C4-2B (cell line): ENCODE measurements at regions not wholly inside any gene's neighbourhood (a gene's known extent, or its start where the extent isn't known, plus 50 kb on each side); places are given as distances from the start of the nearest gene placed in this dataset.

ENCODE experiments used
- H3K27ac ChIP-seq: fragments of 450-650 bp; 2 replicates; pipeline ENCODE4 v1.5.1; 2017
- CTCF ChIP-seq: fragments of 450-650 bp; conservative IDR thresholded peaks from 2 replicates; pipeline ENCODE4 v1.5.1; 2017; ENCODE audit warnings: mild to moderate bottlenecking
- ZFX ChIP-seq: fragments of 450-650 bp; IDR thresholded peaks from 2 replicates; pipeline ENCODE4 v1.6.1; 2017

- TF ChIP-seq ZFX (no peak), CTCF (no peak)
- H3K27ac ChIP-seq: no peak overlapping the region
Measured at GRCh38 chr7:25295387-25295786, 67.1 kb upstream of the NPVF start.

- TF ChIP-seq ZFX: no peak
- no peak for TF ChIP-seq CTCF
- no peak overlapping the region for H3K27ac ChIP-seq
Measured at GRCh38 chr7:25296086-25296485, 67.8 kb upstream of the NPVF start.

DNA sequence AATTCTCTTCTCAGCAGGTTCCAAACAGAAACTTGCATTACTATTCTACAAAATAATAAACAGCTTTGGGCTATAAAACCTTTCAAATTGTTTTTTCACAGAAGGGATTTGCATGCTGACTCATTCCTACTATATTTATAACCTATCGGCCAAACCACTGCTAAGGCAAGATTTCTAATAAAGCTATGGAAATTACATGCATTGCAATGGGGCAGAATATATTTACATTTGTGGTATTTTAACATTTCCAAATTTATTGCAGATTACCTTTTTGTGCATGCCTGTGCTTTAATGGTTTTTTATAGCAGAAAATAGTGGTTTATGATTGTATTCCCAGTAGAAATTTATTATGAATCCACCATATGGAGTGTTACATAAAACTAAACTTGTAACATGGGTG, 69.0 kb upstream of the NPVF start:
- TF ChIP-seq ZFX (no peak), CTCF (no peak)
- no peak overlapping the region for H3K27ac ChIP-seq

GRCh38 chr7:25303281-25304181, 75.2 kb upstream of the NPVF start:
- H3K27ac ChIP-seq: no peak overlapping the region
- TF ChIP-seq CTCF (no peak), ZFX (no peak)

DNA sequence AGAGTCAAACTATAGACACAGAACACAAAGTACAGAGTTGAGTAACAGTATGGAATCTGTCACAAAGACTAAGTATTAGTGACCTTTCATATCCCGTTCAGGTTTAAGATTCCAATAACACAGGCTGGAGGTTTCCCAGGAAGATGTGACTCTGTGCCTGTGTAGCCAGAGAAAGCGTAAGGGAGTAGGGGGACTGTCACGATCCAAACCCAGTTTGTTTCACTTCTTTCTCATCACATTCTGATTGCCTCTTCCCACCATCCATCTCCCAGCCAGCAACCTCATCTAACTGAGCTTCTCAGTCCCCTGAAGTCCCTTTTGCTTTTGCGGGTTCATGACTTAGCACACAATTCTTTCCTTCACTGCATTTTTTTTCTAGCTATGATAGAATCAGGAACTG, 76.4 kb upstream of the NPVF start:
- TF ChIP-seq CTCF (no peak), ZFX (no peak)
- no peak overlapping the region for H3K27ac ChIP-seq

GRCh38 chr7:25305831-25306230, 77.5 kb upstream of the NPVF start:
- TF ChIP-seq CTCF (no peak), ZFX (no peak)
- no peak overlapping the region for H3K27ac ChIP-seq

GRCh38 chr7:25307624-25308023, 79.3 kb upstream of the NPVF start:
- no peak for TF ChIP-seq CTCF
- no peak for TF ChIP-seq ZFX
- no peak overlapping the region for H3K27ac ChIP-seq
